Chondrocyte (in vitro differentiated cells): ENCODE measurements at regions not wholly inside any gene's neighbourhood (a gene's known extent, or its start where the extent isn't known, plus 50 kb on each side); places are given as distances from the start of the nearest gene placed in this dataset.

Experiments
- DNase-seq: peaks from one replicate; pipeline ENCODE4 v3.0.0; 2021; ENCODE audit warnings: mixed read lengths, low spot score
- H3K27ac Mint-ChIP-seq: one replicate; pipeline ENCODE4 v1.8.0; 2021; ENCODE audit warnings: mild to moderate bottlenecking, moderate library complexity, mixed read lengths; ENCODE audit not compliant: unreplicated experiment
- H3K27me3 Mint-ChIP-seq: 2 replicates; pipeline ENCODE4 v1.8.0; 2021; ENCODE audit warnings: low read depth, mixed read lengths
- H3K36me3 Mint-ChIP-seq: 2 replicates; pipeline ENCODE4 v1.8.0; 2021; ENCODE audit warnings: low read depth, mixed read lengths
- H3K4me1 Mint-ChIP-seq: 2 replicates; pipeline ENCODE4 v1.8.0; 2021; ENCODE audit warnings: low read depth, mild to moderate bottlenecking, mixed read lengths
- H3K4me3 Mint-ChIP-seq: one replicate; pipeline ENCODE4 v1.8.0; 2021; ENCODE audit warnings: mild to moderate bottlenecking, moderate library complexity, mixed read lengths; ENCODE audit not compliant: unreplicated experiment
- H3K9me3 Mint-ChIP-seq: 2 replicates; pipeline ENCODE4 v1.8.0; 2021; ENCODE audit warnings: low read depth, mixed read lengths
- TF ChIP-seq, protein P1 (sequence below): fragments of 200-600 bp; sonication (generic); IDR thresholded peaks from 2 replicates; pipeline ENCODE4 v1.5.0; 2021; ENCODE audit warnings: antibody characterized with exemption, mild to moderate bottlenecking, moderate library complexity

GRCh38 chr1:190699165-190699564 is 221.5 kb upstream of the BRINP3 start:
- Mint-ChIP-seq H3K4me3 (no peak overlapping the region), H3K4me1 (no peaks in the 10 kb centered on the region), H3K27me3 (peaks cover 4% of the 10 kb centered on the region), H3K27ac (no peak overlapping the region), H3K9me3 (no peaks in the 10 kb centered on the region), H3K36me3 (no peaks in the 10 kb centered on the region)
- no peak for DNase-seq
- TF ChIP-seq, protein P1, sequence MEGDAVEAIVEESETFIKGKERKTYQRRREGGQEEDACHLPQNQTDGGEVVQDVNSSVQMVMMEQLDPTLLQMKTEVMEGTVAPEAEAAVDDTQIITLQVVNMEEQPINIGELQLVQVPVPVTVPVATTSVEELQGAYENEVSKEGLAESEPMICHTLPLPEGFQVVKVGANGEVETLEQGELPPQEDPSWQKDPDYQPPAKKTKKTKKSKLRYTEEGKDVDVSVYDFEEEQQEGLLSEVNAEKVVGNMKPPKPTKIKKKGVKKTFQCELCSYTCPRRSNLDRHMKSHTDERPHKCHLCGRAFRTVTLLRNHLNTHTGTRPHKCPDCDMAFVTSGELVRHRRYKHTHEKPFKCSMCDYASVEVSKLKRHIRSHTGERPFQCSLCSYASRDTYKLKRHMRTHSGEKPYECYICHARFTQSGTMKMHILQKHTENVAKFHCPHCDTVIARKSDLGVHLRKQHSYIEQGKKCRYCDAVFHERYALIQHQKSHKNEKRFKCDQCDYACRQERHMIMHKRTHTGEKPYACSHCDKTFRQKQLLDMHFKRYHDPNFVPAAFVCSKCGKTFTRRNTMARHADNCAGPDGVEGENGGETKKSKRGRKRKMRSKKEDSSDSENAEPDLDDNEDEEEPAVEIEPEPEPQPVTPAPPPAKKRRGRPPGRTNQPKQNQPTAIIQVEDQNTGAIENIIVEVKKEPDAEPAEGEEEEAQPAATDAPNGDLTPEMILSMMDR = no peak

DNA sequence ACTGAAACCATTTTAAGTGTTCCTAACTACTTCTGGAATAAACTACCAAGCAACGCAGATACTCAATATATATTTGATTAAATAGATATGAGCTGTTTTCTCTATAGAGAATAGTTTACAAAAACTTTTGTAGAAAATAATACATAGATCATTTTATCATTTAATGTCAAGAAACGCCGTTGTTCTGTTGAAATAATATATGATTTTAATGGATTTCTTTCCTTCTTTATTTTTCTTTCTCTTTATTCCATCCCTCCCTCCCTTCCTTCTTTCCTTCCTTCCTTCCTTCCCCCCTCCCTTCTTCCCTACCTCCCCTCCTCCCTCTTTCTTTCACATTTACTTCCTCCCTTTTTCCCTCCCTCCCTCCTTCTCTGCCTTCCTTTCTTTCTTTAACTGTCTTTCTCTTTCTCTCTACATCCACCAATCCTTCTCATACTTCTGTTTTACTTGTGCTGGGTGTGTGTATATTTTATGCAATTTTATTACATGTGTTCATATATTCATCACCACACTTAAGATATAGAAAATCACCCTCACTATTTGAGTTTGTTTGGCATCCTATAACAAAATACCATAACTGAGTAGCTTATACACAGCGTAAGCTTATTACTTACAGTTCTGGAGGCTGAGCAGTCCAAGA is 230.9 kb upstream of the BRINP3 start:
- Mint-ChIP-seq H3K36me3 (no peaks in the 10 kb centered on the region), H3K9me3 (peaks cover 3% of the 10 kb centered on the region), H3K4me3 (no peak overlapping the region), H3K4me1 (no peaks in the 10 kb centered on the region), H3K27me3 (peaks cover 3% of the 10 kb centered on the region), H3K27ac (no peak overlapping the region)
- no peak for DNase-seq
- TF ChIP-seq, protein P1 = no peak

DNA sequence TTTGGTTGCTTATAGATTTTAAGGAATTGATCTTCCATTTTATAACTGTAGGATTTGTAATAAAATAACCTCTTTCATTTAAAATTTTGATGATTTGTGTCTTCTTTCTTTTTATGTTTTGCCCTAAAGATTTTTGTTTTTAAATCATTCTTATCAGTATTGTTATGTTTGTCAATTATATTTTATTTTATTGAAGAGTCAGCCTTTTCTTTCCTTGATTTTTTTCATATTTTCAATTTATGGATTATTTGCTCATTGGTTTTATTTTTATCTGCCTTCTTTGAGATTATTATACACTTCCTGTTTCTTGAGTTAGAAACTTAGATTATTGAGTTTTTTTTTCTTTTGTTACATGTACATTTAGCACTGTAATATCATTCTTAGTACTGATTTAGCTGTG is 233.4 kb upstream of the BRINP3 start:
- Mint-ChIP-seq H3K4me1 (no peaks in the 10 kb centered on the region), H3K36me3 (no peaks in the 10 kb centered on the region), H3K27ac (no peak overlapping the region), H3K4me3 (no peak overlapping the region), H3K9me3 (peaks cover 3% of the 10 kb centered on the region), H3K27me3 (no peaks in the 10 kb centered on the region)
- DNase-seq = no peak
- TF ChIP-seq, protein P1 = no peak

DNA sequence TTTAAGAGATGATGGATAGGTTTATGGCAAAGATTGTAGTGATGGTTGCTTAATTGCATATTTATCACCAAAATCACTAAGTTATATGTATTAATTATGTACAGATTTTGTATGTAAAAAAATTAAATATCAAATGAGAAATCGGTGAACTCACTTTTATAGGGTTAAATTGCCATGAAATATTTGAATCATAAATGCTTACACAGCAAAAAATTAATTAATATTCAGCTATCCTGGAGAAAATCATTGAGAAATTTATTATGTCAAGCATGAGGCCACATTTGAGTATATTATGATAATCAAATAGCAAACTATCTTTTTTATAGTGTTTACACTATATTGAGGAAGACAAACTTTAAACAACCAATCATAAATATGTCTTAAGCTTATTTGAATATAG is 239.4 kb upstream of the BRINP3 start:
- TF ChIP-seq, protein P1 = no peak
- Mint-ChIP-seq H3K27me3 (no peaks in the 10 kb centered on the region), H3K4me1 (no peaks in the 10 kb centered on the region), H3K9me3 (peaks cover 2% of the 10 kb centered on the region), H3K36me3 (no peaks in the 10 kb centered on the region), H3K4me3 (no peak overlapping the region), H3K27ac (no peak overlapping the region)
- no peak for DNase-seq

- Mint-ChIP-seq H3K4me1 (no peaks in the 10 kb centered on the region), H3K4me3 (no peak overlapping the region), H3K9me3 (peaks cover 3% of the 10 kb centered on the region), H3K27ac (no peak overlapping the region), H3K36me3 (no peaks in the 10 kb centered on the region), H3K27me3 (peaks cover 2% of the 10 kb centered on the region)
- no peak for DNase-seq
- TF ChIP-seq, protein P1 = no peak
These were observed 259.4 kb upstream of the BRINP3 start for GRCh38 chr1:190736971-190737590.
